SU-DHL-6 (cell line): ENCODE measurements at regions not wholly inside any gene's neighbourhood (a gene's known extent, or its start where the extent isn't known, plus 50 kb on each side); places are given as distances from the start of the nearest gene placed in this dataset.

Source experiments
- H2AFZ ChIP-seq: fragments of 200-600 bp; sonication (generic); 2 replicates; pipeline ENCODE4 v1.6.1; 2014; ENCODE audit warnings: low read depth, mild to moderate bottlenecking, moderate library complexity, mixed read lengths, antibody characterized with exemption, low read length; ENCODE audit not compliant: severe bottlenecking
- H3F3A ChIP-seq: fragments of 200-600 bp; shearing (Covaris generic); 2 replicates; pipeline ENCODE4 v1.6.0; 2016; ENCODE audit warnings: antibody characterized with exemption, mild to moderate bottlenecking; ENCODE audit not compliant: insufficient read depth
- H3K27ac ChIP-seq: fragments of 200-600 bp; sonication (generic); 2 replicates; pipeline ENCODE4 v1.5.1; 2016; ENCODE audit warnings: low read depth, mild to moderate bottlenecking, low read length, moderate library complexity, mixed read lengths
- H3K27me3 ChIP-seq: fragments of 200-600 bp; sonication (generic), shearing (Covaris generic); 2 replicates; pipeline ENCODE4 v1.6.0; 2014; ENCODE audit warnings: mild to moderate bottlenecking, low read length
- H3K36me3 ChIP-seq: fragments of 200-600 bp; sonication (generic); 2 replicates; pipeline ENCODE4 v1.6.1; 2014; ENCODE audit warnings: mild to moderate bottlenecking, low read length, mixed read lengths
- H3K4me2 ChIP-seq: fragments of 300-600, 200-600 bp; shearing (Covaris generic), sonication (generic); 2 replicates; pipeline ENCODE4 v1.6.0; 2014; ENCODE audit warnings: low read length, low read depth, mild to moderate bottlenecking; ENCODE audit not compliant: poor library complexity, severe bottlenecking
- H3K4me3 ChIP-seq: fragments of 200-600 bp; sonication (generic); 2 replicates; pipeline ENCODE4 v1.5.1; 2014; ENCODE audit warnings: antibody characterized with exemption, low read length, mild to moderate bottlenecking, mixed read lengths; ENCODE audit not compliant: insufficient read depth, poor library complexity, severe bottlenecking
- H3K79me2 ChIP-seq: fragments of 200-600 bp; sonication (generic); 2 replicates; pipeline ENCODE4 v1.6.1; 2014; ENCODE audit warnings: mild to moderate bottlenecking, low read length, moderate library complexity; ENCODE audit not compliant: insufficient read depth
- H3K9ac ChIP-seq: fragments of 200-600 bp; sonication (generic); 2 replicates; pipeline ENCODE4 v1.7.0; 2014; ENCODE audit warnings: mild to moderate bottlenecking, low read length
- H3K9me2 ChIP-seq: fragments of 200-600 bp; sonication (generic); replicated peaks from 2 replicates; pipeline ENCODE4 v1.6.1; 2014; ENCODE audit warnings: low read length; ENCODE audit not compliant: insufficient read depth
- H3K9me3 ChIP-seq: fragments of 200-600 bp; sonication (generic); 2 replicates; pipeline ENCODE4 v1.6.1; 2014; ENCODE audit warnings: low read length, mixed read lengths; ENCODE audit not compliant: insufficient read depth
- H4K20me1 ChIP-seq: fragments of 200-600 bp; sonication (generic); 2 replicates; pipeline ENCODE4 v1.6.1; 2014; ENCODE audit warnings: low read depth, mild to moderate bottlenecking, antibody characterized with exemption, low read length, moderate library complexity, mixed read lengths
- EZH2phosphoT487 ChIP-seq: fragments of 200-600 bp; sonication (generic), shearing (Covaris generic); conservative IDR thresholded peaks from 2 replicates; pipeline ENCODE4 v1.6.1; 2018; ENCODE audit warnings: mild to moderate bottlenecking, antibody characterized with exemption, low read length, moderate library complexity, mixed read lengths
- TF ChIP-seq, protein P1 (sequence below): fragments of 200-600 bp; sonication (generic); IDR thresholded peaks from one replicate; pipeline ENCODE4 v1.5.1; 2017; ENCODE audit warnings: antibody characterized with exemption, mild to moderate bottlenecking, low read length, moderate library complexity; ENCODE audit not compliant: insufficient read depth, poor library complexity, severe bottlenecking

- no peaks in the 10 kb centered on the region for H4K20me1 ChIP-seq
- TF ChIP-seq, protein P1, sequence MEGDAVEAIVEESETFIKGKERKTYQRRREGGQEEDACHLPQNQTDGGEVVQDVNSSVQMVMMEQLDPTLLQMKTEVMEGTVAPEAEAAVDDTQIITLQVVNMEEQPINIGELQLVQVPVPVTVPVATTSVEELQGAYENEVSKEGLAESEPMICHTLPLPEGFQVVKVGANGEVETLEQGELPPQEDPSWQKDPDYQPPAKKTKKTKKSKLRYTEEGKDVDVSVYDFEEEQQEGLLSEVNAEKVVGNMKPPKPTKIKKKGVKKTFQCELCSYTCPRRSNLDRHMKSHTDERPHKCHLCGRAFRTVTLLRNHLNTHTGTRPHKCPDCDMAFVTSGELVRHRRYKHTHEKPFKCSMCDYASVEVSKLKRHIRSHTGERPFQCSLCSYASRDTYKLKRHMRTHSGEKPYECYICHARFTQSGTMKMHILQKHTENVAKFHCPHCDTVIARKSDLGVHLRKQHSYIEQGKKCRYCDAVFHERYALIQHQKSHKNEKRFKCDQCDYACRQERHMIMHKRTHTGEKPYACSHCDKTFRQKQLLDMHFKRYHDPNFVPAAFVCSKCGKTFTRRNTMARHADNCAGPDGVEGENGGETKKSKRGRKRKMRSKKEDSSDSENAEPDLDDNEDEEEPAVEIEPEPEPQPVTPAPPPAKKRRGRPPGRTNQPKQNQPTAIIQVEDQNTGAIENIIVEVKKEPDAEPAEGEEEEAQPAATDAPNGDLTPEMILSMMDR, result no peak
- TF ChIP-seq EZH2phosphoT487, result no peak
- no peaks in the 10 kb centered on the region for H3K79me2 ChIP-seq
- H3K4me3 ChIP-seq, result no peak overlapping the region
- no peaks in the 10 kb centered on the region for H3F3A ChIP-seq
- H3K9me2 ChIP-seq, result no peaks in the 10 kb centered on the region
- no peak overlapping the region for H3K4me2 ChIP-seq
- no peak overlapping the region for H2AFZ ChIP-seq
- no peaks in the 10 kb centered on the region for H3K27me3 ChIP-seq
- H3K9me3 ChIP-seq, result no peaks in the 10 kb centered on the region
- no peak overlapping the region for H3K9ac ChIP-seq
- no peaks in the 10 kb centered on the region for H3K36me3 ChIP-seq
- H3K27ac ChIP-seq, result no peak overlapping the region
Observed at GRCh38 chr11:115758011-115758410, 253.8 kb upstream of the CADM1 start.

DNA sequence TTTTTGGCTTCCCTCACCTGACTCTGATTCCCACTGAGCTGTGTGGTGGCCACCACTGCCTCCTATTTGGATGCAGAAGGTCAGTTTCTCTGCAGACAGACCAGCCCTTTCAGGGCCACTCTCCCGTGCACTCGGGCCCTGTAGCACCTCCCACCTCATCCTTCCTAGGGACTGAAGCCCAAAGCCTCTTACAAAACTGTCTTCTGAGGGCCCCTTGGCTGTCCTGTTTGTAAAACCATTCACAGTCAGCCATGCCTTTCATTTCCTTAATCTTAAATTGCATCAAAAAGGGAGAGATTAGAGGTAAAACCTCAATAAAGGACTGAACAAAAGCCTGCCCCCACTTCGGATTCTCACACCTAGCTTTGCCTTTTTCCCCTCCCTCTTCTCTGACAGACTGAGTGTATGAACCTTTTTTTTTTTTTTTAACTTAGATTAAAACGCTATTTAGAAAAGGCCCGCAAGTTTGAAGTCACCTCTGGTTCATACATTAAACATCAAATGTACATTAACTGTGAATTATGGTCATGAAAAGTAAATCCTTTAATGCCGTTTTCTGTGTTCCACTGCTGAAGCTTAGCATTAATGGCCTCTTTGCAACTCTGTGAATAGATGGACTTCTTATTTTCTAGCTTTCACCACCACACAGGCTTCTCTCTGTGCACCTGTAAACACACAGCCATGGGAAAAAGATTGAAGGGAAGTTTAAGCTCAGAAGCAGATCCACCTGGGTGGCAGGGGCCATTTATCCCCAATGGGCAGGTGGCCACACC is 247.2 kb upstream of the CADM1 start:
- Histone ChIP-seq H4K20me1 (no peaks in the 10 kb centered on the region), H3K9me2 (no peaks in the 10 kb centered on the region), H3F3A (no peaks in the 10 kb centered on the region), H3K36me3 (no peaks in the 10 kb centered on the region), H3K27me3 (no peaks in the 10 kb centered on the region), H3K79me2 (no peaks in the 10 kb centered on the region), H3K27ac (no peak overlapping the region), H3K9me3 (no peaks in the 10 kb centered on the region), H2AFZ (no peak overlapping the region), H3K4me3 (no peak overlapping the region), H3K4me2 (no peak overlapping the region), H3K9ac (no peak overlapping the region)
- no peak for TF ChIP-seq EZH2phosphoT487
- TF ChIP-seq, protein P1, result no peak

DNA sequence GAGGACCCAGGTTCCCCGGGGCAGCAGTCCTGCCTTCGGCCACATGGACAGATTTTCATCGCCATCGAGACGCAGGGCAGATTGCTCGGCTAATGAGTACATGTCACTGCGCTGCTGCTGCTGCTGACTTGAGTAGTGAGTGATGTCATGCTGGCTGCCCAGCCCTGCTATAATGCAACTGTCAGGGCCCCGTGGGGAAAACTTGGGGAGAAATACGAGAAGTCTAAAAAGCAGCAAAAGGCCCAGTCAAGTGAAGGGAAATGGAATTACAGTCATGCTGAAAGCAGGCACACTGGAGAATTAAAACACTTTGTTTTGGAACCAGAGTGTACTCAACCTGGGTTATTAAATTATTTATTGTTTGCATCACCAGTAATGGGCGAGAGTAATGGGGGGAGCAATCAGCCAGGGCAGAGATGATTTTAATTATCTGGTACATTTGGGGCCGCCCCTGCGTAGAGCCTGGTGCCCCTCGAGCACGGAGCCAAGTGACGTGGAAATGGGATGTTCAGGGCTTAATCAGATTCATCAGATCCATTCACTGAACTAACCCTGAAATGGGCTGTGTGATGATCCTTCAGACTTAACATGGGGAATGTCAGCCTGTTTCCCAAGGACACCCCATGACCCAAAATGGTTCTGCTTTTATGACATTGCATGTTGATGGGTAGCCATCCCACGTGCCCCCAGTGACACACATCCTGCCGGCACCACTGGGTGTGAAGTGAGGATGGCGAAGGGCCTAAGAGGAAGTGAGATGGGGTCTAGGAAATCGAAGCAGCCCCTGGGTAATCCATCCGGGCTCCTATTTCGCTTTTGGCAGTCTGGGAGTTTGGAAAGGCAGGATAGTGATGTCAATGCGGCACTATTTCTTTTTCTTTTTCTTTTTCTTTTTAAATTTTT is 241.6 kb upstream of the CADM1 start:
- no peaks in the 10 kb centered on the region for H3F3A ChIP-seq

More for the DNA sequence above, 241.6 kb upstream of the CADM1 start:
- no peaks in the 10 kb centered on the region for H3K9me3 ChIP-seq
- H3K9ac ChIP-seq, result no peak overlapping the region
- no peaks in the 10 kb centered on the region for H3K36me3 ChIP-seq
- no peak overlapping the region for H3K27ac ChIP-seq
- no peaks in the 10 kb centered on the region for H4K20me1 ChIP-seq
- H3K27me3 ChIP-seq, result no peaks in the 10 kb centered on the region
- no peak overlapping the region for H3K4me2 ChIP-seq
- TF ChIP-seq, protein P1, result no peak
- no peak for TF ChIP-seq EZH2phosphoT487
- no peak overlapping the region for H2AFZ ChIP-seq
- H3K9me2 ChIP-seq, result no peaks in the 10 kb centered on the region
- no peaks in the 10 kb centered on the region for H3K79me2 ChIP-seq
- no peak overlapping the region for H3K4me3 ChIP-seq
